ENCODE measurements at regions not wholly inside any gene's neighbourhood (a gene's known extent, or its start where the extent isn't known, plus 50 kb on each side); places are given as distances from the start of the nearest gene placed in this dataset.

- no peak overlapping the region for H3K27ac Mint-ChIP-seq
These were observed 189.8 kb downstream of the METTL4 start for GRCh38 chr18:2381539-2381938.

DNA sequence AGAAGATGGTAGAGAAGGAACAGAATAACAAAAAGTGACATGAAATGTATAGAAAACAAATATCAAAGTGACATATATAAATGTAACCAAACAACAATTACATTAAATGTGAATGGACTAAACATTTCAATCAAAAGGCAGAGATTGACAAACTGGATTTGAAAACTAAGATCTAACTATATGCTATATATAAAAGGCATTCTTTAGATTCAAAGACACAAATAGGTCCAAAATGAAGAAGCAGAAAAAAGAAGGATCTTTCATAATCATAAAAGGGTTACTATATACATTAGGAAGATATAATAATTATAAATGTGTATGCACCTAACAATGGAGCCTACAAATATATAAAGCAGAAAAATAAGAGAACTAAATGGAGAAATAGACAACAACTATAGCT lies 183.7 kb downstream of the METTL4 start:
- POLR2A ChIA-PET: no interaction called here
- CTCF ChIA-PET: no interaction called here
- Mint-ChIP-seq H3K9me3 (ENCODE audit: insufficient read depth) (no peaks in the 10 kb centered on the region), H3K4me1 (ENCODE audit: low read depth) (no peaks in the 10 kb centered on the region), H3K36me3 (ENCODE audit: low read depth) (no peaks in the 10 kb centered on the region), H3K27me3 (ENCODE audit: low read depth) (peaks cover 5% of the 10 kb centered on the region), H3K27ac (no peak overlapping the region), H3K4me3 (no peak overlapping the region)
- ATAC-seq (no peak), DNase-seq (no peak)

More at GRCh38 chr18:2381539-2381938, 189.8 kb downstream of the METTL4 start:
- CTCF ChIA-PET: no interaction called here
- ATAC-seq: no peak
- Mint-ChIP-seq H3K36me3 (ENCODE audit: low read depth) (no peaks in the 10 kb centered on the region), H3K27me3 (ENCODE audit: low read depth) (peaks cover 7% of the 10 kb centered on the region), H3K4me3 (no peak overlapping the region), H3K9me3 (ENCODE audit: insufficient read depth) (no peaks in the 10 kb centered on the region), H3K4me1 (ENCODE audit: low read depth) (no peaks in the 10 kb centered on the region)
- POLR2A ChIA-PET: no interaction called here
- no peak for DNase-seq

- Mint-ChIP-seq H3K4me3 (no peak overlapping the region), H3K27ac (no peak overlapping the region), H3K36me3 (ENCODE audit: low read depth) (no peaks in the 10 kb centered on the region), H3K9me3 (ENCODE audit: insufficient read depth) (no peaks in the 10 kb centered on the region), H3K27me3 (ENCODE audit: low read depth) (peaks cover 5% of the 10 kb centered on the region), H3K4me1 (ENCODE audit: low read depth) (no peaks in the 10 kb centered on the region)
- ATAC-seq: no peak
- DNase-seq: no peak
- ChIA-PET CTCF (no interaction called here), POLR2A (no interaction called here)
These were observed 181.1 kb downstream of the METTL4 start for GRCh38 chr18:2390158-2390557.

DNA sequence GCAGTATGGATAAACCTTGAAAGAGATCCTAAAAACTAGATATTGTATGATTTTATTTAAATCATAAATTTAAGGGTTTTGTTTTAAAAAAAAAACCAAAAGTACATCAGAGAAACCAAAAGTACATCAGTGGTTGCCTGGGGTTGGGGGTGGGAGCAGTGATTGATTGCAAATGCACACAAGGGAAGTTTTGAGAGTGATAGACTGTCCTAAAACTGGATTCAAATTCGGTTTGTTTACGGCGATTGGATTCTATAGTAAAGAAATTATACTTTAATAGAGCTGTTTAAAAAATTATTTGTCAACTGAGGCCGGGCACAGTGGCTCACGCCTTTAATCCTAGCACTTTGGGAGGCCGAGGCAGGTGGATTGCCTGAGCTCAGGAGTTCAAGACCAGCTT lies 179.8 kb downstream of the METTL4 start:
- Mint-ChIP-seq H3K4me1 (ENCODE audit: low read depth) (no peaks in the 10 kb centered on the region), H3K27ac (no peak overlapping the region), H3K36me3 (ENCODE audit: low read depth) (no peaks in the 10 kb centered on the region), H3K9me3 (ENCODE audit: insufficient read depth) (no peaks in the 10 kb centered on the region), H3K27me3 (ENCODE audit: low read depth) (peaks cover 5% of the 10 kb centered on the region), H3K4me3 (no peak overlapping the region)
- ATAC-seq (no peak), DNase-seq (no peak)
- POLR2A ChIA-PET: no interaction called here
- CTCF ChIA-PET: no interaction called here

DNA sequence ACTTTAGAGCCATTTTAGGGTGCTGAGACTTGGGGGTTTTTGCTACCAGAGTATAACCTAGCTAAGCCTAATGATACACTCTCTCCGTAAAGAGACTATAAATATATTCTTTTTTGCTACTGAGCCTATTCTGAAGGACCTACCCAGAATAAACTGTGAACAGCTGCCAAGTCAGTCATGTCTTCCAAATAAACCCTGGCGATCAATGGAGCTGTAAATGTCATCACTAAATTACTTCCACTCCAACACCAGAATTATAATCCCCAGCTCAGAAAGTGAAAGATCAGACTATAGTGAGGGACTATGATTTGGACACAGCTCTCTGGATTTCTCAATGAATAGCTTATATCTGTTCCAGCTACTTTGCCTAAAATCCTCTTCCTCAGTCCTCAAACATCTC lies 178.9 kb downstream of the METTL4 start:
- Mint-ChIP-seq H3K27me3 (ENCODE audit: low read depth) (peaks cover 5% of the 10 kb centered on the region), H3K36me3 (ENCODE audit: low read depth) (no peaks in the 10 kb centered on the region), H3K4me3 (no peak overlapping the region), H3K27ac (no peak overlapping the region), H3K4me1 (ENCODE audit: low read depth) (no peaks in the 10 kb centered on the region), H3K9me3 (ENCODE audit: insufficient read depth) (no peaks in the 10 kb centered on the region)
- ChIA-PET POLR2A (no interaction called here), CTCF (no interaction called here)
- ATAC-seq: no peak
- DNase-seq: no peak

- H3K9me3 Mint-ChIP-seq (ENCODE audit: insufficient read depth): no peaks in the 10 kb centered on the region
- H3K4me1 Mint-ChIP-seq (ENCODE audit: low read depth): no peaks in the 10 kb centered on the region
- H3K4me3 Mint-ChIP-seq: no peak overlapping the region
- DNase-seq (no peak), ATAC-seq (no peak)
- CTCF ChIA-PET: no interaction called here
- no peaks in the 10 kb centered on the region for H3K36me3 Mint-ChIP-seq (ENCODE audit: low read depth)
- H3K27ac Mint-ChIP-seq: no peak overlapping the region
- POLR2A ChIA-PET: no interaction called here
- H3K27me3 Mint-ChIP-seq (ENCODE audit: low read depth): peaks cover 6% of the 10 kb centered on the region
These were observed 176.6 kb downstream of the METTL4 start for GRCh38 chr18:2394684-2395083.

GRCh38 chr18:2395427-2396161 lies 175.7 kb downstream of the METTL4 start:
- no peak for ATAC-seq
- H3K27me3 Mint-ChIP-seq (ENCODE audit: low read depth): peaks cover 2% of the 10 kb centered on the region
- no peak overlapping the region for H3K4me3 Mint-ChIP-seq
- no peaks in the 10 kb centered on the region for H3K36me3 Mint-ChIP-seq (ENCODE audit: low read depth)
- no peak for DNase-seq
- CTCF ChIA-PET: no interaction called here
- H3K4me1 Mint-ChIP-seq (ENCODE audit: low read depth): no peaks in the 10 kb centered on the region
- no peak overlapping the region for H3K27ac Mint-ChIP-seq
- H3K9me3 Mint-ChIP-seq (ENCODE audit: insufficient read depth): no peaks in the 10 kb centered on the region
- POLR2A ChIA-PET: no interaction called here

DNA sequence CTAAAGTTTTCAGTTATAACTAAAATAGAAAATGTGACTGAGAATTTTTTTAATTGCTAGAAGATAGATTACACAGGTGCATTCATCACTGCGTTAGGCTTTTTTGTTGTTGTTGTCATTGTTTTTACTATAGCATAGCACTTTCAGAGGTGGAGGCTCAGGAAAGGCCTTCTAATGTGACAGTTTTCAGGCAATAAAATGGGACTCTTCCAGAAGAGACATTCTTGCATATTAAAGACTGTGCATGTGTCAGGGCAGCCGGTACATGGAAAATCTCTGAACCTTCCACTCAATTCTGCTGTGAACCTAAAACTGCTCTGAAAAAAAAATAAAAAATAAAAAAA lies 175.2 kb downstream of the METTL4 start:
- Mint-ChIP-seq H3K9me3 (ENCODE audit: insufficient read depth) (no peaks in the 10 kb centered on the region), H3K36me3 (ENCODE audit: low read depth) (no peaks in the 10 kb centered on the region), H3K27ac (no peak overlapping the region), H3K27me3 (ENCODE audit: low read depth) (peaks cover 2% of the 10 kb centered on the region), H3K4me3 (no peak overlapping the region), H3K4me1 (ENCODE audit: low read depth) (no peaks in the 10 kb centered on the region)
- ATAC-seq: no peak
- CTCF ChIA-PET: no interaction called here
- POLR2A ChIA-PET: no interaction called here
- no peak for DNase-seq

DNA sequence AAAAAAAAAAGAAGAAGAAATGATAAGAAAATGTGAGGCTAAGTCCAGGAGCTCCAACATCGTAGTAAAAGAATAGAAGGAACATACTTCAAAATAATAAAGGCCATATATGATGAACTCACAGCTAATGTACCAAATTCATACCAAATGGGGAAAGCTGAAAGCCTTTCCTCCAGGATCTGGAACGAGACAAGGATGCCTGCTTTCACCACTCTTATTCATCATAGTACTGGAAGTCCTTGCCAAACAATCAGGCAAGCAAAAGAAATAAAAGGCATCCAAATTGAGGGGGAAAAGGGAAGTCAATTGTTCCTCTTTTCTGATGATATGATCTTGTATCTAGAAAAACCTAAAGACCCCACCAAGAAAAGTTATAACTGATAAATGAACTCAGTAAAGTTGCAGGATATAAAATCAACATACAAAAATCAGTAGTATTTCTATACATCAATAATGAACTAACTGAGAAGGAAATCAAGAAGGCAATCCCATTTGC lies 170.6 kb downstream of the METTL4 start:
- ATAC-seq: no peak
- Mint-ChIP-seq H3K27me3 (ENCODE audit: low read depth) (peaks cover 2% of the 10 kb centered on the region), H3K9me3 (ENCODE audit: insufficient read depth) (no peaks in the 10 kb centered on the region), H3K4me3 (no peak overlapping the region), H3K27ac (no peak overlapping the region), H3K4me1 (ENCODE audit: low read depth) (no peaks in the 10 kb centered on the region), H3K36me3 (ENCODE audit: low read depth) (no peaks in the 10 kb centered on the region)
- CTCF ChIA-PET: no interaction called here
- POLR2A ChIA-PET: no interaction called here
- no peak for DNase-seq

GRCh38 chr18:2402084-2402483 lies 169.2 kb downstream of the METTL4 start:
- Mint-ChIP-seq H3K4me1 (ENCODE audit: low read depth) (no peaks in the 10 kb centered on the region), H3K27ac (no peak overlapping the region), H3K9me3 (ENCODE audit: insufficient read depth) (no peaks in the 10 kb centered on the region), H3K36me3 (ENCODE audit: low read depth) (no peaks in the 10 kb centered on the region), H3K4me3 (no peak overlapping the region), H3K27me3 (ENCODE audit: low read depth) (peaks cover 2% of the 10 kb centered on the region)
- CTCF ChIA-PET: no interaction called here
- POLR2A ChIA-PET: no interaction called here
- ATAC-seq: no peak
- DNase-seq: no peak

- ChIA-PET CTCF (no interaction called here), POLR2A (no interaction called here)
- Mint-ChIP-seq H3K4me1 (ENCODE audit: low read depth) (no peaks in the 10 kb centered on the region), H3K36me3 (ENCODE audit: low read depth) (no peaks in the 10 kb centered on the region), H3K4me3 (no peak overlapping the region), H3K27ac (no peak overlapping the region), H3K27me3 (ENCODE audit: low read depth) (peaks cover 4% of the 10 kb centered on the region), H3K9me3 (ENCODE audit: insufficient read depth) (no peaks in the 10 kb centered on the region)
- DNase-seq: no peak
- no peak for ATAC-seq
These were observed 164.8 kb downstream of the METTL4 start for GRCh38 chr18:2406544-2406943.

DNA sequence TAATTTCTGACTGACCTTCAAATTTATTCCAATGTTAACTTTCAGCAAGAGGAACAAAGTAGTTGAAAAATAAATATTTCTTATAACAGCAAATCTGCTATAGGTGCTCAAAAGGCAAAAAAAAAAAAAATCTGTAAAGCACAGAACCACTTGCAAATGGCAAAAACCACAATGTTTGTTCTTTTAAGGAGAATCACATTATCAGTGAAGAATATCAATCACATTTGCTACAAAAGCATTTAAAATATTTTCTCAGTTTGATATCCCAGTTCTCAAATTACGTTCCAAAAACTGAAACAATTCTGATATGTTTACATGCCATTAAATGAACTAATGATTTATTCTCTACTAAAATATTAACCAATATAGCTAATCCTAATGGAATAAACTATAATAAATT lies 163.3 kb downstream of the METTL4 start:
- Mint-ChIP-seq H3K27ac (no peak overlapping the region), H3K9me3 (ENCODE audit: insufficient read depth) (no peaks in the 10 kb centered on the region), H3K27me3 (ENCODE audit: low read depth) (peaks cover 4% of the 10 kb centered on the region), H3K36me3 (ENCODE audit: low read depth) (no peaks in the 10 kb centered on the region), H3K4me3 (no peak overlapping the region), H3K4me1 (ENCODE audit: low read depth) (no peaks in the 10 kb centered on the region)
- DNase-seq: no peak
- ATAC-seq: no peak
- POLR2A ChIA-PET: no interaction called here
- CTCF ChIA-PET: no interaction called here

DNA sequence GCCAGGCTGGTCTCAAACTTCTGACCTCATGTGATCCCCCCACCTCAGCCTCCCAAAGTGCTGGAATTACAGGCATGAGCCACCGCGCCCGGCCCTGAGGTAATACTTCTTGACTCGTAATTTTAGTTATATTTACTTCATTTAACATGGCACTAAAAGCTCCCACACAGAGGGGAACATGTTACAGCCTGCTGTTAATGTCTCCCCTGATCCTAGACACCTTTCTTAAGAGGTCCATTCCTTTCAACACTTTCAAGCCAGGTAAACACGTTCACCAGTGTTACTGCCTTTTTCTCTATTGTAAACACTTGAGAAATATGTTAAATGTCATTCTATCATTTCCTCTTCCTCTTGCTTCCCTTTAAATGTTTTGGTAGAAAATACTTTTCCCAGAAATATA lies 161.4 kb downstream of the METTL4 start:
- ATAC-seq (no peak), DNase-seq (no peak)
- Mint-ChIP-seq H3K9me3 (ENCODE audit: insufficient read depth) (no peaks in the 10 kb centered on the region), H3K4me3 (no peak overlapping the region), H3K27me3 (ENCODE audit: low read depth) (peaks cover 4% of the 10 kb centered on the region), H3K27ac (no peak overlapping the region), H3K36me3 (ENCODE audit: low read depth) (no peaks in the 10 kb centered on the region), H3K4me1 (ENCODE audit: low read depth) (no peaks in the 10 kb centered on the region)
- POLR2A ChIA-PET: no interaction called here
- CTCF ChIA-PET: no interaction called here

Data from activated CD8-positive, alpha-beta T cell treated with anti-CD3 and anti-CD28 coated beads, Interleukin-2, amount 10 ng/mL, durations not matched to agents 7 days and 5 days (primary cell).